ENCODE measurements at regions not wholly inside any gene's neighbourhood (a gene's known extent, or its start where the extent isn't known, plus 50 kb on each side); places are given as distances from the start of the nearest gene placed in this dataset.

GRCh38 chr7:81036057-81036456 is 117.2 kb upstream of the SEMA3C start:
- TF ChIP-seq CTCF (IDR thresholded peaks at IDR 0.05), result no peak
- Histone ChIP-seq H3K9me3 (peaks cover 0 to 12% (median 0%) of the 10 kb centered on the region in 11 donors), H3K4me1 (no peaks in the 10 kb centered on the region), H3K4me3 (no peak overlapping the region), H3K27ac (no peak overlapping the region), H3K36me3 (no peaks in the 10 kb centered on the region), H3K27me3 (no peaks in the 10 kb centered on the region)
- ATAC-seq (no peak), DNase-seq (no peak)
- 42 to 47% methylated on average over 5 of the region's 5 CpGs for WGBS, 2 donors
- intact Hi-C loops (cut with DNase I), result no loop called here

DNA sequence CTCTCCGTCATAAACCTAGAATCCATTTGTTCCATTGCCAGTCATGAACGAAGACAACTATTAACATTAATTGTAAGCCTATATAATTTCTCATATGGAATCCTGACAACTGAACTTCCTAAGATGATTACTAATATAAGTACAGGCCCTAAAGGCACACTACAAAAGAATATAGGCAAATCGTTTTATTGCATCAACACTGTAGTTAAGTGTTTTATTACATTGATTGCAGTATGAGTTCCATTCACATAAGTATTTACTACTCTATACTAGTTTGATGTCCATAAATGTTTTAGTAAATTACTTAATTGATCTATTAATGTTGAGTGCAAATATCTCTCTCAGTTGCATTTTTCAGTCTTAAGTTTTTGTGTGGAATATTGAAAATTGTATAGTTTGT is 113.1 kb upstream of the SEMA3C start:
- H3K4me3 ChIP-seq, result no peak overlapping the region
- WGBS, 2 donors, result 84 to 93% methylated on average over 3 of the region's 3 CpGs
- no peak for TF ChIP-seq CTCF (IDR thresholded peaks at IDR 0.05)
- no peaks in the 10 kb centered on the region for H3K9me3 ChIP-seq
- no peak for ATAC-seq
- DNase-seq, result no peak
- no peaks in the 10 kb centered on the region for H3K4me1 ChIP-seq
- intact Hi-C loops (cut with DNase I), result no loop called here
- H3K36me3 ChIP-seq, result no peaks in the 10 kb centered on the region
- H3K27ac ChIP-seq, result no peak overlapping the region
- H3K27me3 ChIP-seq, result no peaks in the 10 kb centered on the region

- H3K36me3 ChIP-seq, result no peaks in the 10 kb centered on the region
- H3K27ac ChIP-seq, result no peak overlapping the region
- intact Hi-C loops (cut with DNase I), result no loop called here
- TF ChIP-seq CTCF (IDR thresholded peaks at IDR 0.05), result no peak
- ATAC-seq, result no peak
- no peak overlapping the region for H3K4me3 ChIP-seq
- H3K9me3 ChIP-seq, result no peaks in the 10 kb centered on the region
- 53 to 63% methylated on average over 2 of the region's 2 CpGs for WGBS, 2 donors
- no peaks in the 10 kb centered on the region for H3K27me3 ChIP-seq
- no peaks in the 10 kb centered on the region for H3K4me1 ChIP-seq
- no peak for DNase-seq
These were observed 112.4 kb upstream of the SEMA3C start for GRCh38 chr7:81031243-81031642.

- Histone ChIP-seq H3K27ac (no peak overlapping the region), H3K4me1 (no peaks in the 10 kb centered on the region), H3K36me3 (no peaks in the 10 kb centered on the region), H3K4me3 (no peak overlapping the region), H3K9me3 (no peaks in the 10 kb centered on the region), H3K27me3 (no peaks in the 10 kb centered on the region)
- DNase-seq, result no peak
- WGBS, 2 donors, result 75 to 89% methylated on average over 3 of the region's 3 CpGs
- intact Hi-C loops (cut with DNase I), result no loop called here
- no peak for ATAC-seq
- TF ChIP-seq CTCF (IDR thresholded peaks at IDR 0.05), result no peak
These were observed 111.6 kb upstream of the SEMA3C start for GRCh38 chr7:81030472-81030871.

DNA sequence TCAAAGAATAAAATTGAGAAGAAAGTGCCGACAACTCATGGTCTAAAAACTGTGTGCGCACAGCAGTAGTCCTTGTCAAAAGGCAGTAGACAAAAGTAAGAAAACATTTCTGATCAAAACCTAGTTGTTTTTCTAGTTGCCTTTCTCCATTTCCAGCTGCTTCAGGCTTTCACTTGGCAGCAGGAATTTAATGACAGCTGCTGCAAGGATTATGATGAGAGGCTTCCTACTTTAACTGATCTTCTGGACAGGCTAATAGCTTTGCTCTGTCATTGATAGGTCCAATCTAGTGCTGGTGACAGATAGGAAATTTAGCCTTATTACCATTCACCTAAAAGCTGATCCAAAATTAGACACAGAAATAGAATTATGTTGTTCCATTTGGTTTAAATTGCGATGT is 110.7 kb upstream of the SEMA3C start:
- no peak for ATAC-seq
- Histone ChIP-seq H3K4me3 (no peak overlapping the region), H3K4me1 (no peaks in the 10 kb centered on the region), H3K27ac (no peak overlapping the region), H3K9me3 (no peaks in the 10 kb centered on the region), H3K36me3 (no peaks in the 10 kb centered on the region), H3K27me3 (no peaks in the 10 kb centered on the region)
- TF ChIP-seq CTCF (IDR thresholded peaks at IDR 0.05), result no peak
- no peak for DNase-seq
- intact Hi-C loops (cut with DNase I), result no loop called here
- 71 to 74% methylated on average over 3 of the region's 3 CpGs for WGBS, 2 donors

Measured in heart right ventricle (tissue), 16 donors.